K562 (cell line): ENCODE measurements at regions not wholly inside any gene's neighbourhood (a gene's known extent, or its start where the extent isn't known, plus 50 kb on each side); places are given as distances from the start of the nearest gene placed in this dataset.

Experiments used
- KHSRP ChIP-seq: fragments of 450-650 bp; IDR thresholded peaks from 2 replicates; pipeline ENCODE4 v1.6.1; 2017
- MGA ChIP-seq: fragments of 450-650 bp; IDR thresholded peaks from 2 replicates; pipeline ENCODE4 v1.6.1; 2016; ENCODE audit warnings: mild to moderate bottlenecking, moderate library complexity
- NFE2L1 ChIP-seq: fragments of 450-650 bp; IDR thresholded peaks from 2 replicates; pipeline ENCODE4 v1.6.1; 2016; ENCODE audit warnings: missing genetic modification characterization, low read depth, mild to moderate bottlenecking, missing compliant biosample characterization, moderate library complexity, borderline replicate concordance
- OTX1 ChIP-seq: fragments of 450-650 bp; formaldehyde crosslinking; IDR thresholded peaks from 2 replicates; pipeline ENCODE4 v1.4.0; 2022; ENCODE audit warnings: mild to moderate bottlenecking
- PRPF4 ChIP-seq: fragments of 200-400 bp; formaldehyde crosslinking; IDR thresholded peaks from one replicate; pipeline ENCODE4 v1.6.1; 2017; ENCODE audit warnings: low read length, low read depth, mild to moderate bottlenecking; ENCODE audit not compliant: insufficient read depth, poor library complexity, severe bottlenecking
- RBM14 ChIP-seq: fragments of 200-400 bp; formaldehyde crosslinking; IDR thresholded peaks from 2 replicates; pipeline ENCODE4 v1.6.1; 2018; ENCODE audit warnings: low read depth, mild to moderate bottlenecking, low read length, moderate library complexity, borderline replicate concordance; ENCODE audit not compliant: insufficient read depth
- SAP30 ChIP-seq: fragments of 200-600 bp; sonication (generic); IDR thresholded peaks from 2 replicates; pipeline ENCODE4 v1.6.1; 2012; ENCODE audit warnings: borderline replicate concordance, low read depth, mild to moderate bottlenecking, moderate library complexity, low read length, control low read depth, inconsistent platforms; ENCODE audit not compliant: insufficient read depth, poor library complexity, severe bottlenecking
- TAF1 ChIP-seq: IDR thresholded peaks from 2 replicates; pipeline ENCODE4 v1.6.1; 2011; ENCODE audit warnings: mild to moderate bottlenecking, low read length, moderate library complexity; ENCODE audit not compliant: insufficient read depth, control insufficient read depth, severe bottlenecking; ENCODE audit errors: extremely low read depth
- ZFPM2 ChIP-seq: fragments of 250-450 bp; sonication (Bioruptor Pico); IDR thresholded peaks from 2 replicates; pipeline ENCODE4 v1.5.1; 2022; ENCODE audit warnings: mild to moderate bottlenecking
- ZHX1 ChIP-seq: fragments of 150-350 bp; conservative IDR thresholded peaks from 2 replicates; pipeline ENCODE4 v1.6.1; 2014; ENCODE audit warnings: low read length
- ZNF589 ChIP-seq: fragments of 200-800 bp; sonication (Bioruptor generic); IDR thresholded peaks from 2 replicates; pipeline ENCODE4 v1.6.1; 2016; ENCODE audit warnings: low read depth, missing genetic modification characterization, missing compliant biosample characterization
- ZNF707 ChIP-seq: fragments of 250-450 bp; sonication (Bioruptor Pico); conservative IDR thresholded peaks from 2 replicates; pipeline ENCODE4 v1.8.0; 2022; ENCODE audit warnings: inconsistent platforms, mild to moderate bottlenecking, moderate library complexity

GRCh38 chr12:92078167-92079053, 67.2 kb downstream of the BTG1 start (continued):
- TF ChIP-seq MGA: no peak
- TF ChIP-seq KHSRP: no peak
- TF ChIP-seq TAF1: no peak
- TF ChIP-seq SAP30: no peak
- TF ChIP-seq NFE2L1 (tag): peak; percentile 96
- TF ChIP-seq ZNF589 (CRISPR knock-in tag): no peak
- no peak for TF ChIP-seq PRPF4
- TF ChIP-seq RBM14: no peak
- TF ChIP-seq ZHX1: no peak
- TF ChIP-seq OTX1: no peak
- no peak for TF ChIP-seq ZFPM2 (CRISPR knock-in tag)
- no peak for TF ChIP-seq ZNF707
